Left cardiac atrium (tissue), 4 donors: ENCODE measurements at regions not wholly inside any gene's neighbourhood (a gene's known extent, or its start where the extent isn't known, plus 50 kb on each side); places are given as distances from the start of the nearest gene placed in this dataset.
"Not testable (repeated sequence)": the region's sequence is repeated elsewhere in the genome, so short reads cannot be mapped to it uniquely, and the experiment has no call there.

Experiments
- ATAC-seq, 2 donors: fragments of 200-7000 bp; cut with Tn5 transposase; one replicate each; pipeline ENCODE4 v1.9.1; 2020; ENCODE audit warnings: mild to moderate bottlenecking in 2 of 2, moderate library complexity in 2 of 2
- DNase-seq: peaks from one replicate; pipeline ENCODE4 v3.0.0-alpha.2; 2020
- intact Hi-C, 2 donors: fragments of 100-400 bp; cut with DNase I; formaldehyde crosslinking; loops; one replicate each; pipeline versions ENCODE4 v1.14.1 to v1.15.1; 2022 to 2023
- microRNA-seq, 2 donors: library from miRNA; unstranded; fragments of <30 nt; microRNA quantifications; one replicate each; pipeline ENCODE4 v1.2.0, GENCODE V29; 2020
- donor health status: DM: no; HTN: yes; CAD: no.
- donor health status: DM: no; HTN: yes; CAD: no; lungs with severe emphysema.
- donor health status: DM: yes; HTN: yes; CAD: no.
- donor health status: Dilated cardiomyopathy.

- ATAC-seq (no peak), DNase-seq (no peak)
- intact Hi-C loops, result no loop called here
These were observed 160.2 kb upstream of the RIMS1 start for GRCh38 chr6:71726121-71726520.

- ATAC-seq, result no peak
- no peak for DNase-seq
- intact Hi-C loops, result no loop called here
These were observed 158.6 kb upstream of the RIMS1 start for GRCh38 chr6:71727632-71728294.

- DNase-seq, result no peak
- intact Hi-C loops, result no loop called here
- ATAC-seq, result no peak
These were observed 156.1 kb upstream of the RIMS1 start for GRCh38 chr6:71730284-71730683.

GRCh38 chr6:71733970-71734899, 152.1 kb upstream of the RIMS1 start:
- ATAC-seq, result no peak
- no peak for DNase-seq
- intact Hi-C loops, result no loop called here

- intact Hi-C loops, result no loop called here
These were observed 148.4 kb upstream of the RIMS1 start for GRCh38 chr6:71737953-71738352.

GRCh38 chr6:71745525-71745924, 140.8 kb upstream of the RIMS1 start:
- no peak for DNase-seq
- ATAC-seq, result peak in 1 of 2 donors; percentile 50
- intact Hi-C loops, result no loop called here

More at GRCh38 chr6:71737953-71738352, 148.4 kb upstream of the RIMS1 start:
- DNase-seq, result no peak
- no peak for ATAC-seq

GRCh38 chr6:71766146-71766760, 120.1 kb upstream of the RIMS1 start:
- intact Hi-C loops, result no loop called here
- no peak for ATAC-seq
- no peak for DNase-seq

GRCh38 chr6:71766796-71767195, 119.6 kb upstream of the RIMS1 start:
- intact Hi-C loops, result no loop called here
- no peak for DNase-seq
- no peak for ATAC-seq

GRCh38 chr6:71768356-71768755, 118.0 kb upstream of the RIMS1 start:
- ATAC-seq (no peak), DNase-seq (no peak)
- intact Hi-C loops, result no loop called here

- intact Hi-C loops, result no loop called here
- DNase-seq, result no peak
- ATAC-seq, result no peak
These were observed 77.5 kb upstream of the RIMS1 start for GRCh38 chr6:71808865-71809264.

- no peak for DNase-seq
- no peak for ATAC-seq
These were observed 75.5 kb upstream of the RIMS1 start for GRCh38 chr6:71810880-71811279.

GRCh38 chr6:71822625-71823024, 63.7 kb upstream of the RIMS1 start:
- ATAC-seq (no peak), DNase-seq (no peak)
- intact Hi-C loops, result no loop called here

More at GRCh38 chr6:71810880-71811279, 75.5 kb upstream of the RIMS1 start:
- intact Hi-C loops, result no loop called here

GRCh38 chr6:71832110-71832764, 54.1 kb upstream of the RIMS1 start:
- ATAC-seq, intact Hi-C loops: not testable (repeated sequence)

More at GRCh38 chr6:71832110-71832764, 54.1 kb upstream of the RIMS1 start:
- DNase-seq, result not testable (repeated sequence)

Small RNA genes in the stretch of these regions (microRNA-seq; reads per million reads assigned to microRNA genes)
- 18,762 to 20,658 reads per million in 2 donors for gene MIR30A
- gene MIR30C2, result 64.3 to 65.4 reads per million in 2 donors
